ENCODE measurements at regions not wholly inside any gene's neighbourhood (a gene's known extent, or its start where the extent isn't known, plus 50 kb on each side); places are given as distances from the start of the nearest gene placed in this dataset.
"Not testable (repeated sequence)": the region's sequence is repeated elsewhere in the genome, so short reads cannot be mapped to it uniquely, and the experiment has no call there.

DNA sequence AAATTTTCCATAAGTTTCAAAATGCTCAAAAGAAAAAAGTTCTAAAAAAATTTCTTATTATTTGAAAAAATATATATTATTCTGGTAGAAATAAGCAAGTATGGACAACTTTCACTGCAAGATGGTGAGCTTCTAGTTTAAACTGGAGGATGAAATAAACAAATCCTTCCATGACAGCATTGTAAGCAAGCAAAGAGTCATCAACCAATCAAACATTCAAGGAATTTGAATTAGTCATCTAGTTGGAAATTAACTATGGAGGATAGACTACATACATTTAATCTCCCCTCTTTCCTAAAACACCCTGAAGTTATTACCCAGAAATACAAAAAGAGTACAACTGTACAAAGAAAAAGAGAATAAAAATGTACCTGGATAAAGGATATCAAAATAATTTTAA is 51.0 kb upstream of the IRX5 start:
- no peak for DNase-seq

- DNase-seq: no peak
Observed at GRCh38 chr16:54878301-54878700, 52.4 kb upstream of the IRX5 start.

DNA sequence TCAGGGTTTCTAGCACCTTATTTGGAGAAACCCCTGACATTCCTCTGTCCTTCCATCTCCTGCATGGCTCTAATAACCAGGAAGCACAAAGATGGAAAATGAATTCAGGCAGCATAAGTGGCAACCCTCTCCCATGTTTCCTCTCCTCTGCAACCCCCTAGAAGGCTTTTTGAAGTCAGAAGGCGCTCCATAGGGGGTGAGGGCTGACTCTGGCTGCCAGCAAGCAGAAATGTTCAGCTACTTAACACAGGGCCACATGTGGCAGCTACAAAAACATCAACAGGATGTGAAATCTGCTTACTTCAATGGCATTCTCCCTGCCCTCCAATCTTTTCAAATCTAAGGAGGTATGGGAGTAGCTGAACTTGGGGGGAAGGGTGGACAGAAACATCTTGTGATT is 55.2 kb upstream of the IRX5 start:
- no peak for DNase-seq

GRCh38 chr16:54873716-54874373 is 56.8 kb upstream of the IRX5 start:
- DNase-seq: not testable (repeated sequence)

- no peak for DNase-seq
Observed at GRCh38 chr16:54873071-54873470, 57.6 kb upstream of the IRX5 start.

GRCh38 chr16:54870151-54870550 is 60.5 kb upstream of the IRX5 start:
- DNase-seq: no peak

DNA sequence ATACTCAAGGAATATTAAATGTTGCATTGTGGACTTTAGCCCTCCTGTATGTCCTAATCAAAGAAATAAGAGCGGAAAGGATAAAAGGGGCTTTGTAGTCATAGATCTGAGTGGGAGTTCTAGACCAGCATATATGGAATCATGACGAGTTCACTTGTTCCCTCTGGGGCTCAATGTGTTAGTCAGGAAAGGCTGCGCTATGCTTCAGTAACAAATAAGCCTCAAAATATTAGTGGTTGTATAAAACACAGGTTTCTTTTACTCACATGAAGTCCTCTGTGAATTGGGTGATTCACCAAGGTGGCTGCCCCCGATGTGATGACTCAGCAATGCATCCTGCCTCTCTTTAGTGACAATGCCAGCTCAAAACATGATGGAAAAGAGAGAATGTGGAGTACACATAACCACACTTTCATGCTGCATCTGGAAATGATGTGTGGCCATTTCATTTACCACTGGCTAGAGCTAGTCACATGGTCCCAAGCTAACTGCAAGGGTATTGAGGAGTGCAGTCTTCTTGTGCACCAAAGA is 63.3 kb upstream of the IRX5 start:
- no peak for DNase-seq

GRCh38 chr16:54862529-54862928 is 68.1 kb upstream of the IRX5 start:
- no peak for DNase-seq

DNA sequence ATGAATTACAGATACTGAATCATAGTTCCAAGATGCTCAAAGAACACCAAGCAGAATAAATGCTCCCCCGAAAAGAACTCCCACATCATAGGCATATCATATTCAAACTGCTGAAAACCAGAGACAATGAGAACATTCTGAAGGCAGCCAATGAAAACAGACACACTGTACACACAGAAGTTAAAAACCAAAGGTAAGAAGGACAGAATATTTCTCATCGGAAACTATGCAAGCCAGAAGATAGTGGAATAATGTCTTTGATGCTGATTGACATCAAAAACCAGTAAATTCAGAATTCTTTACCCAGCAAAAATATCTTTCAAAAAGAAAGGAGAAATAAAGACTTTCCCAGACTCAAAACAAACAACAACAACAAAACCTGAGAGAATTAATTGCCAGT is 73.8 kb upstream of the IRX5 start:
- DNase-seq: no peak

DNA sequence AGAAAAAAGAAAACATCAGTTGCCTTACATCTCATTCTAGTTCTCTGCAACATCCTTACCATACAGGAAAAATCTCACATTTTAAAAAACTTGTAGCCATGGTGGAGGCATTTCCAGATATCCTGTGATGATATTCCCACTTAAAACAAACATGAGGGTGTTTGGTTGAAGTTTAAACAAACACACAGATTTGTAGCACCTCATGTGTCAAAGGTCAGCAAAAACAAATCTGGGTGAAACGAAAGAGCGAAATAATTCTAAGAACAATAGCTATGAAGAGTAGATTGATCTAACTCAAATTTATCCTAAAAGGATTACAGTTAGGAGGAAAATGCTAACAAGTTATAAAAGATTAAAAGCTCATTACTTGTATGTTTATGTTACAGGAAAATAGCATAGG is 83.1 kb upstream of the IRX5 start:
- no peak for DNase-seq

GRCh38 chr16:54847207-54847606 is 83.5 kb upstream of the IRX5 start:
- no peak for DNase-seq

DNA sequence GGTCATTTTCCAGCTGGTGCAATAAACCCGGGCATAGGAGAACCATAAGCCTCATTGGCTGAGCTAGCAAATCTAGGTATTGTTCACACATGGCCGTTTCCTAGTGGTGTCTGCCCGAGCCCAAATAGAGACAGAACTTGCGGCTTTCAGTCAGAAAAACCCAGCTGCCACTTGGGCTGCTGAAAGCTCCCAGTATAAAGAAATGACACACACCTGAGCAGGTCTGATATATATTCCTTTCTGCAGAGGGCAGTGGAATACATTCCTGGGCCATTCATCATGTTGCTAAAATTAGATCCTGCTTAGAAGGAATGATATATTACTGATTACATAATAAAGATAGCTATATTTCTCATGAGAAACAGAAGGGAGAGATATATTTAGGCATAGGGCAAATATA is 83.9 kb upstream of the IRX5 start:
- DNase-seq: no peak

- no peak for DNase-seq
Observed at GRCh38 chr16:54843424-54843750, 87.3 kb upstream of the IRX5 start.

DNA sequence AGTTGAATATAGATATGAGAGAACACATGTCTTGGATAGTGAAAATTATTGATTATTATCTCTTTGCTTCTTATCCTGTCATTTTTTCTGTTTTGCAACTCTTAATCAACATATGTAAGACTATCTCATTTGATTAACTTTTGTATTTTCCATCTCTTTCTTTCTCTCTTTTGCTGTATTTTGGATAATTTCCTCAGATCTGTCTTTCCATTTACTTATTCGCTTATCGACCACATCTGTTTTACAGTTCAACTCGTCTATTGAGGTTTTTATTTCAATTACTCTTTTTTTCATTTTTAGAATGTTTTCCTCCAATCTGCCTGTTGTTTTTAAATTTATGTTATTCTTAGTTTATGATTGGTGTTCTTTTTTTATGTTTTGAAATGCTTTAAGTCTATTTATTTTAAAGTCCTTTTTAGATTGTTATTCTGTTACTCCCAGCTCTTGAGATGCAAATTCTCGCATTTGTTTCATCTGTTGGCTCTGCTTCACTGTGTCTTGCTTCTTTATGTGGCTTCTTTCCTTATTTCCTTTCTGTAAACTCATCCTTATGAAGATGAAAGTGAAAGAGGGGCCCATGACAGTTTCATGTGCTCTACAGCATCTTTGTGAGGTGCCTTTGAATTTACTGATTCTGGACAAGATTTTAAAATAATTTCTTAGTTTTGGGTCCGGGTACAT is 87.8 kb upstream of the IRX5 start:
- DNase-seq: no peak

GRCh38 chr16:54829691-54830090 is 101.0 kb upstream of the IRX5 start:
- DNase-seq: no peak

DNA sequence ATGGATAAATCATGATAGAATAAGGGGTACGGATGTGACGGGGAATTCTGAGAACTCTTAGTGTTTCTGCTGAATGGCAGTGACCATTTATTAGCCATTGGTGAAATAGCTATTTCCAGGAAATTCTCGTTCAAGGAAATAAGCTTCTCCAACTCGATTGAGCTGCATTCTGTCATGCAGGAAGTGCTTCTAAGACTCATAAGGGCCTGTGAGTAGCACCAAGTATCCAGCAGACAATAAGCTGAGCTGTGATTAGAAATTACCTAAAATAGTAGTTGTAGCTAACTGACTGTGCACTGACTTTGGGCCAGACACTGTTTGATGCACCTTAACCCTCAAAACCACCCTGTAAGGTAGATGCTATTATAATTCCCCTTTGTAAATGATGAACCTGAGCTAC is 107.8 kb upstream of the IRX5 start:
- DNase-seq: no peak

DNA sequence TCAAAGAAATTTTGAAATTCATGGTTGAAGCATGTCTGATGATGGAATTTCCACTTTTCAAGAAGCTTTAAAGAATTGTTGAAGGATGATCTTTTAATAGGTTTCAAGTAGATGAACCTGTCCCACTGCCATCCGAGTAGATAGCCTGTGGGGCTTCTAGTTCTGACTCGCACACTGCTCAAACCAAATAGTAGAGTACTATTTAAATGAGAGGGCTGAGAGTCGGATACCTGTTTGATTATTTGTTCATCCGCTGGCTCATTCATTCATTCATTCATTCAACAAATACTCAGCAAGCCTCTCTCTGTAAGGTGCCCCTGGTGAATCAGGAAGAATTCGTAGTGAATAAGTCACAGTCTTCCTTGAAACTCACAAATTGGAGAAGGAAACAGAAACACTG is 108.2 kb upstream of the IRX5 start:
- no peak for DNase-seq

DNA sequence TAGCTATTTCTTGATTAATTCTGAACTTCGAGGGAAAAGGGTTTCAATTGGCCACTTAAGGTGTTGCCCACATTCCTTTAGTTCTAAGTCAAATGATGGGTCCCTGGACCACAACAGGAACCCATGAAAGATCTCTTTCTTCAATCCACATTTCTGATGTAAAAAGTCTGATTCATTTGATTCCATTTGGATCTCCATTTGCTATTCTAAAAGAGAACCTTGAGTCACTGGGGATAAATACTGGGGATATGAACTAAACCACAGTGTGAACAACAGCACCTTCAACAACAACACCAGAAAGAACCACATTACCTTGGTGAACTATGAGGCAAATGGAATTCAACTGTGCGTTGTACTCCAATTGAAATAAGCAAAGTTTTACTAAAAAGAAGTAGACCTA is 108.9 kb upstream of the IRX5 start:
- DNase-seq: no peak

- DNase-seq: no peak
Observed at GRCh38 chr16:54817940-54818574, 112.6 kb upstream of the IRX5 start.

GRCh38 chr16:54817432-54817831 is 113.2 kb upstream of the IRX5 start:
- DNase-seq: no peak

GRCh38 chr16:54816471-54816870 is 114.2 kb upstream of the IRX5 start:
- DNase-seq: no peak

- DNase-seq: no peak
Observed at GRCh38 chr16:54815177-54815576, 115.5 kb upstream of the IRX5 start.

DNA sequence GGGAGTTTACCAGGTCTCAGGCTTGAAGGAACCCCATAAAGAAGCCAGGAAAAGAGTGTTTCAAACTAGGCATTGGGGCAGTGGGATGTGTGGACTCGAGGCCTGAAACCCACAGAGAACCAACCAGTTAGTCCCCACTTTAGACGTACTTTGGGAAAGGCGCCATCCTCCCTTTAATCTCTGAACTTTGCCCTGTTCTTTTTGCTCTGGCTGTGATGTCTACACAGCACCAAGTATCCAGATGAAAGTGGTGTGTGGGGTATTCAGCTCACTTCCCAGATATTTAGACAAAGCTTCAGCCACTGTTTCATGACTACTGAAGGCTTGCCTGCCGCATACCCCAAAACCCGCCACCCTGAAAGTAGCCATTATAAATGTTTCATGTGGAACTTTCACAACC is 116.9 kb upstream of the IRX5 start:
- no peak for DNase-seq

- DNase-seq: no peak
Observed at GRCh38 chr16:54812229-54812628, 118.4 kb upstream of the IRX5 start.

DNA sequence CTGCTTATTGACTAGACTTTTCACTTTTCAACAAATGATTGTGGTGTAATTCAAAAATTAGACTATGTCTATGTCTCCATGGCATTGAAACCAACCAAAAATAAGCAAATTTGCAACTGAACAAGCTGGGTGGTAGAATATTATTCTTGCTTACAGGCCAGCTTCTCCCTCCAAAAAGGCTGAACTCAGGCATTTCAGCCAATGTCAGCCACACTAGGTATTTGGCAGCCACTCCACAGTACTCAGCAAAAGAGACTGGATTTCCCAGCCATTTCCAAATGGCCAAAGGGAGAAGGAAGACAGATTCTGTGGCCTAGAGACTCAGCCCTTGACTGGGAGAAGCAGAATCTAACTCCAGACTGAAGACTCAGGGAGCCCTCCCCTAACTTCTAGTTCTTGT is 121.8 kb upstream of the IRX5 start:
- DNase-seq: no peak
